HG03558 (cell line): ENCODE measurements at regions not wholly inside any gene's neighbourhood (a gene's known extent, or its start where the extent isn't known, plus 50 kb on each side); places are given as distances from the start of the nearest gene placed in this dataset.
"Not testable (repeated sequence)": the region's sequence is repeated elsewhere in the genome, so short reads cannot be mapped to it uniquely, and the experiment has no call there.

Experiments used
- ATAC-seq: cut with Tn5 transposase; IDR thresholded peaks from one replicate; pipeline ENCODE4 v1.9.1; 2021; ENCODE audit warnings: moderate number of reproducible peaks; ENCODE audit not compliant: unreplicated experiment; ENCODE audit errors: extremely low read depth

- no peak for ATAC-seq
Measured at GRCh38 chr14:98926146-98926545, 345.9 kb downstream of the BCL11B start.

DNA sequence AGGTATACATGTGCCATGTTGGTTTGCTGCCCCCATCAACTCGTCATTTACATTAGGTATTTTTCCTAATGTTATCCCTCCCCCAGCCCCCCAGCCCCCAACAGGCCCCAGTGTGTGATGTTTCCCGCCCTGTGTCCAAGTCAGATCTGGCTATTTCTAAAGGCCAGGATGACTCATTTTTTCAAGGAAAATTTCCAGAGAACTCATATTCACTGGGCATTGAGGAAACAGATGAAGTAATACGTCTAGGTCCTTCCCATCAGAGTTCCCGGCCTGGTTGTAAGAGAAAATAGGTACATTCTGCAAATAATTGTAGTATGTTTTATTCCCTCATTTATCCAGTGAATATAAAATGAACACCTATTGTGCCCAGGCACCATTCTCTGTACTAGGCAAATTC lies 345.2 kb downstream of the BCL11B start:
- no peak for ATAC-seq

- ATAC-seq, result no peak
Measured at GRCh38 chr14:98927986-98928385, 344.0 kb downstream of the BCL11B start.

DNA sequence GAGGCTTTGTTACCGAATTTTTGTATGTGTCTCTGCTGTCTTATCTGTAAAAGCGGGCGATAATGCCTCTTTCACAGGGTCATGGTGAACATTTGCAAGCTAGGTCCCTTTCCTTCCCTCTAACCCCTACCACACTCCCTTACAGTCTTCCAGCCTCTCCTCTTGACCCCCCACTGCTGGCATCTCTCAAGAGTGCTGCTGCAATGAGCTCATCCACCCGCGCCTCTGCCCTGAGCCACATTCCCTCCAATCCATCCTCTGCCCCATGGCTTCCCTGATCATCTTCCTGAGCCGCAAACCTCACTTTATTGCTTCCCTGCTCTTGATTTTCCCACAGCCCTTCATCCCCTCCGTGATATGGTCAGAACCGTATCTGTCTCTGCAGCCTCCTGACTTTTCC lies 343.6 kb downstream of the BCL11B start:
- ATAC-seq, result no peak

GRCh38 chr14:98931126-98931525 lies 340.9 kb downstream of the BCL11B start:
- no peak for ATAC-seq

- ATAC-seq, result no peak
Measured at GRCh38 chr14:98931911-98932310, 340.1 kb downstream of the BCL11B start.

- no peak for ATAC-seq
Measured at GRCh38 chr14:98932431-98933325, 339.3 kb downstream of the BCL11B start.

- not testable (repeated sequence) for ATAC-seq
Measured at GRCh38 chr14:98934569-98934968, 337.4 kb downstream of the BCL11B start.

DNA sequence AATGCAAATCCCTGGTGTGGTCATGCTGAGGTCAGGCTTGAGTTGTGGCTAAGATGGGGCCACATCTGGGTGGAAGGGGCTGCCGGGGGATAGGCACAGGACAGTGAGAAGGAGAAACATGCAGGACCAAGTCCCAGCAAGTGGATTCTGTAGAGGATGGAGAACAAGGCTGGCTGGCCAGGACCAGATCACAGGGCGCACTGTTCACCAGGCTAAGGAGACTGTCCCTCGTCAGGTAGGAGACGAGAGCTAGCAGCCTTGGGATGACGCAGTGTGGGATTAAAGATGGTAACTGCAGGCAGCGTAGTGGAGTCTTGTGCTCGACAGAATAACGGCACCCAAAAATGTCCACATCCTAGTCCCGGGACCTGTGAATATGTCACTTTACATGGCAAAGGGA lies 336.1 kb downstream of the BCL11B start:
- no peak for ATAC-seq

- no peak for ATAC-seq
Measured at GRCh38 chr14:98937021-98937420, 335.0 kb downstream of the BCL11B start.

- ATAC-seq, result no peak
Measured at GRCh38 chr14:98937712-98938505, 334.1 kb downstream of the BCL11B start.

DNA sequence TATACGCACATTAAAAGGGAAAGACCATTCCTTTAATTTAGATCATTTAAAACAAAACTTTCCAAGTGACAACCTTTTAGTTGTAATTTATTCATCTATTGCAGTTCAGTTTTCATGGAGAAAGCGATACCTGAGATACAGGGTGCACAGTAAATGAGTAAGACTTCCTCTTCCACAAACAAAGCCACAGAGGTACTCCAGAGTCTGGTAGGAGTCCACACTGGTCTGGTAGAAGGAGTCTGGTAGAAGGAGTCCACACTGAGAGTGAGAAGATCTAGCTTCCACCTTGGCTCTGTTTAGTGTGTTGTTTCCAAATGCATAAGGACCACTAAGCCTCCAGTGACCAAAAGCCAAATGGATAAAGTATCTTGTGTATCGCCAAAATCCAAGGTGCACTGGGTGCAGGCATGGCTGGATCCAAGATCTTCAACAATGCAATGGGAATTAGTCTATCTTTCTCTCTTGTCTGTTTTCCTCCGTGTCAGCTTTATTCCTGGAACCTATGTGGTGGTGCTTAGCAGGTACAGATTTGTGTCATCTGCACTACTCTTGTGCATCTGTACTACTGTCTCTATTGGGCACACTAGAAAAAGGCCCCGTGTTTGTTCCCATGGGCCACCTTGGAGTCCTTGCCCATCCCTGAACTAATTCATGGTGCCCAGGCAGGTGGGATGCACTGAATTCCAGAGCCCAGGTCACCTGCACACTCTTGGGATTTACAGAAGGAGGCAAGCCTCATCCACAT lies 331.1 kb downstream of the BCL11B start:
- ATAC-seq, result no peak

GRCh38 chr14:98941481-98941880 lies 330.5 kb downstream of the BCL11B start:
- no peak for ATAC-seq

GRCh38 chr14:98943907-98944306 lies 328.1 kb downstream of the BCL11B start:
- ATAC-seq, result no peak

- ATAC-seq, result no peak
Measured at GRCh38 chr14:98944989-98945388, 327.0 kb downstream of the BCL11B start.

GRCh38 chr14:98945611-98946570 lies 326.1 kb downstream of the BCL11B start:
- ATAC-seq, result no peak

DNA sequence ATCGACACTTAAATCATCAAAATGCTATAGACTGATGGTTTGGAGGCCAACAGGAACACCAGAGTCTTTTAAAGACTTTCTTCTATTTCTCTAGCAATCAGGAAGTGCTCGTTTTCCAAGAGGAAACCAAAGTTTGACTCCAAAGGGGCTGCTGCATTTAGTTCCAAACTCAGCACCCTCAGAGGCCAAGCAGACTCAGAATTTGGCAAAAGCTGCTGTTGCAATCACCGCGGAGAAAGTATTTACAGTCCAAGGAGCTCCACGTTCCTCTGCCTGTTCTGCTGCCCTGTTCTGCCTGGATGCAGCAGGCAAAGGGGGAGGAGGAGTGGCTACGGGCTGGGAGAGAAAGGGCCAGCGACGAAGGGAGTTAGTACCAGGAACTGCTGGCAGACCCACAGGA lies 325.1 kb downstream of the BCL11B start:
- ATAC-seq, result no peak

- no peak for ATAC-seq
Measured at GRCh38 chr14:98947911-98948595, 323.9 kb downstream of the BCL11B start.

DNA sequence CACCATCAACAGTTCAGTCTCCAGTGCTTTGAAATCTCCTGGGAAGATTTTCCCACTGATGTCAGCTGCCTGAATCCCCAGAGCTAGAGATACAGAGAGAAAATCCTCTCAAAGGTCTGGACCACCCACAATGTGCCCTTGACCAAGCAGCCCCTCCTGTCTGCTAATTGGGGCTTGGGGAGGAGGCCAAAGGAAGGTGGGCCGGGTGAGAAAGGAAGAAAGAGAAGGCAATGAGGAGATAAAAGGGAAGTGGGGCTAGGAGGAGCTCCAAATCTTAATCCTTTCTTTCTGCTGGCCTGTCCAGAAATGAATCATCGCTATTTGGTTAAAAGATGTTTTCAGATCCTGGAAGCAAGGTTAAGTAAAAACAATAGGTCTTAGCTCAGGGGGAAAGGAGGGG lies 322.9 kb downstream of the BCL11B start:
- ATAC-seq, result no peak
